ENCODE measurements at regions not wholly inside any gene's neighbourhood (a gene's known extent, or its start where the extent isn't known, plus 50 kb on each side); places are given as distances from the start of the nearest gene placed in this dataset.
"Not testable (repeated sequence)": the region's sequence is repeated elsewhere in the genome, so short reads cannot be mapped to it uniquely, and the experiment has no call there.

- Mint-ChIP-seq H3K4me1 (ENCODE audit: low read depth) (no peaks in the 10 kb centered on the region), H3K27me3 (ENCODE audit: insufficient read depth) (no peaks in the 10 kb centered on the region), H3K27ac (no peak overlapping the region), H3K9me3 (peaks cover 5% of the 10 kb centered on the region), H3K4me3 (no peak overlapping the region), H3K36me3 (ENCODE audit: low read depth) (no peaks in the 10 kb centered on the region)
- DNase-seq (ENCODE audit: low spot score), result no peak
- intact Hi-C loops (cut with micrococcal nuclease), result no loop called here
Observed at GRCh38 chr13:65133094-65133493, 2097.0 kb downstream of the PCDH9 start.

GRCh38 chr13:65125236-65125635 lies 2104.9 kb downstream of the PCDH9 start:
- intact Hi-C loops (cut with micrococcal nuclease), result no loop called here
- Mint-ChIP-seq H3K4me1 (ENCODE audit: low read depth) (no peaks in the 10 kb centered on the region), H3K9me3 (peaks cover 14% of the 10 kb centered on the region), H3K4me3 (no peak overlapping the region), H3K27ac (no peak overlapping the region), H3K27me3 (ENCODE audit: insufficient read depth) (no peaks in the 10 kb centered on the region), H3K36me3 (ENCODE audit: low read depth) (no peaks in the 10 kb centered on the region)
- DNase-seq (ENCODE audit: low spot score), result no peak

- H3K27me3 Mint-ChIP-seq (ENCODE audit: insufficient read depth), result no peaks in the 10 kb centered on the region
- no peaks in the 10 kb centered on the region for H3K36me3 Mint-ChIP-seq (ENCODE audit: low read depth)
- intact Hi-C loops (cut with micrococcal nuclease), result no loop called here
- H3K4me1 Mint-ChIP-seq (ENCODE audit: low read depth), result no peaks in the 10 kb centered on the region
- H3K27ac Mint-ChIP-seq, result no peak overlapping the region
- no peak overlapping the region for H3K4me3 Mint-ChIP-seq
- DNase-seq (ENCODE audit: low spot score), result no peak
- H3K9me3 Mint-ChIP-seq, result peaks cover 13% of the 10 kb centered on the region
Observed at GRCh38 chr13:65112531-65112941, 2117.6 kb downstream of the PCDH9 start.

- Mint-ChIP-seq H3K36me3 (ENCODE audit: low read depth) (no peaks in the 10 kb centered on the region), H3K4me3 (no peak overlapping the region), H3K27me3 (ENCODE audit: insufficient read depth) (no peaks in the 10 kb centered on the region), H3K27ac (no peak overlapping the region), H3K9me3 (peaks cover 13% of the 10 kb centered on the region), H3K4me1 (ENCODE audit: low read depth) (no peaks in the 10 kb centered on the region)
- DNase-seq (ENCODE audit: low spot score), result no peak
- intact Hi-C loops (cut with micrococcal nuclease), result no loop called here
Observed at GRCh38 chr13:65112123-65112522, 2118.0 kb downstream of the PCDH9 start.

- Mint-ChIP-seq H3K9me3 (peaks cover 22% of the 10 kb centered on the region), H3K36me3 (ENCODE audit: low read depth) (no peaks in the 10 kb centered on the region), H3K27ac (no peak overlapping the region), H3K27me3 (ENCODE audit: insufficient read depth) (no peaks in the 10 kb centered on the region), H3K4me3 (no peak overlapping the region), H3K4me1 (ENCODE audit: low read depth) (no peaks in the 10 kb centered on the region)
- intact Hi-C loops (cut with micrococcal nuclease), result no loop called here
- no peak for DNase-seq (ENCODE audit: low spot score)
Observed at GRCh38 chr13:65111223-65111622, 2118.9 kb downstream of the PCDH9 start.

- intact Hi-C loops (cut with micrococcal nuclease); H3K36me3 Mint-ChIP-seq (ENCODE audit: low read depth); H3K4me1 Mint-ChIP-seq (ENCODE audit: low read depth); H3K27me3 Mint-ChIP-seq (ENCODE audit: insufficient read depth); H3K4me3 Mint-ChIP-seq; H3K27ac Mint-ChIP-seq; DNase-seq (ENCODE audit: low spot score): not testable (repeated sequence)
- peaks cover 23% of the 10 kb centered on the region for H3K9me3 Mint-ChIP-seq
Observed at GRCh38 chr13:65104436-65104835, 2125.7 kb downstream of the PCDH9 start.

GRCh38 chr13:65103351-65103750 lies 2126.8 kb downstream of the PCDH9 start:
- intact Hi-C loops (cut with micrococcal nuclease), result no loop called here
- DNase-seq (ENCODE audit: low spot score), result no peak
- Mint-ChIP-seq H3K9me3 (peaks cover 13% of the 10 kb centered on the region), H3K4me1 (ENCODE audit: low read depth) (no peaks in the 10 kb centered on the region), H3K4me3 (no peak overlapping the region), H3K27ac (no peak overlapping the region), H3K36me3 (ENCODE audit: low read depth) (no peaks in the 10 kb centered on the region), H3K27me3 (ENCODE audit: insufficient read depth) (no peaks in the 10 kb centered on the region)

GRCh38 chr13:65095161-65096082 lies 2134.7 kb downstream of the PCDH9 start:
- no peaks in the 10 kb centered on the region for H3K4me1 Mint-ChIP-seq (ENCODE audit: low read depth)
- no peak overlapping the region for H3K4me3 Mint-ChIP-seq
- no peak for DNase-seq (ENCODE audit: low spot score)
- intact Hi-C loops (cut with micrococcal nuclease), result no loop called here
- H3K27me3 Mint-ChIP-seq (ENCODE audit: insufficient read depth), result no peaks in the 10 kb centered on the region
- no peak overlapping the region for H3K27ac Mint-ChIP-seq
- no peaks in the 10 kb centered on the region for H3K9me3 Mint-ChIP-seq
- H3K36me3 Mint-ChIP-seq (ENCODE audit: low read depth), result no peaks in the 10 kb centered on the region

- no peaks in the 10 kb centered on the region for H3K9me3 Mint-ChIP-seq
- H3K36me3 Mint-ChIP-seq (ENCODE audit: low read depth), result no peaks in the 10 kb centered on the region
- no peaks in the 10 kb centered on the region for H3K27me3 Mint-ChIP-seq (ENCODE audit: insufficient read depth)
- intact Hi-C loops (cut with micrococcal nuclease), result no loop called here
- no peak for DNase-seq (ENCODE audit: low spot score)
- no peak overlapping the region for H3K27ac Mint-ChIP-seq
- H3K4me3 Mint-ChIP-seq, result no peak overlapping the region
- no peaks in the 10 kb centered on the region for H3K4me1 Mint-ChIP-seq (ENCODE audit: low read depth)
Observed at GRCh38 chr13:65093357-65093756, 2136.8 kb downstream of the PCDH9 start.

GRCh38 chr13:65091031-65091430 lies 2139.1 kb downstream of the PCDH9 start:
- Mint-ChIP-seq H3K9me3 (no peaks in the 10 kb centered on the region), H3K27me3 (ENCODE audit: insufficient read depth) (no peaks in the 10 kb centered on the region), H3K27ac (no peak overlapping the region), H3K4me3 (no peak overlapping the region), H3K4me1 (ENCODE audit: low read depth) (no peaks in the 10 kb centered on the region), H3K36me3 (ENCODE audit: low read depth) (no peaks in the 10 kb centered on the region)
- no peak for DNase-seq (ENCODE audit: low spot score)
- intact Hi-C loops (cut with micrococcal nuclease), result no loop called here

- Mint-ChIP-seq H3K9me3 (no peaks in the 10 kb centered on the region), H3K4me1 (ENCODE audit: low read depth) (no peaks in the 10 kb centered on the region), H3K27me3 (ENCODE audit: insufficient read depth) (no peaks in the 10 kb centered on the region), H3K27ac (no peak overlapping the region), H3K36me3 (ENCODE audit: low read depth) (no peaks in the 10 kb centered on the region), H3K4me3 (no peak overlapping the region)
- intact Hi-C loops (cut with micrococcal nuclease), result no loop called here
- no peak for DNase-seq (ENCODE audit: low spot score)
Observed at GRCh38 chr13:65090186-65090585, 2139.9 kb downstream of the PCDH9 start.

- Mint-ChIP-seq H3K36me3 (ENCODE audit: low read depth) (no peaks in the 10 kb centered on the region), H3K4me3 (no peak overlapping the region), H3K9me3 (peaks cover under 1% of the 10 kb centered on the region), H3K4me1 (ENCODE audit: low read depth) (no peaks in the 10 kb centered on the region), H3K27ac (no peak overlapping the region), H3K27me3 (ENCODE audit: insufficient read depth) (no peaks in the 10 kb centered on the region)
- no peak for DNase-seq (ENCODE audit: low spot score)
- intact Hi-C loops (cut with micrococcal nuclease), result no loop called here
Observed at GRCh38 chr13:65088906-65089305, 2141.2 kb downstream of the PCDH9 start.

GRCh38 chr13:65085977-65086376 lies 2144.2 kb downstream of the PCDH9 start:
- no peak for DNase-seq (ENCODE audit: low spot score)
- Mint-ChIP-seq H3K9me3 (peaks cover 3% of the 10 kb centered on the region), H3K36me3 (ENCODE audit: low read depth) (no peaks in the 10 kb centered on the region), H3K27me3 (ENCODE audit: insufficient read depth) (no peaks in the 10 kb centered on the region), H3K27ac (no peak overlapping the region), H3K4me1 (ENCODE audit: low read depth) (no peaks in the 10 kb centered on the region), H3K4me3 (no peak overlapping the region)
- intact Hi-C loops (cut with micrococcal nuclease), result no loop called here

- Mint-ChIP-seq H3K9me3 (peaks cover 15% of the 10 kb centered on the region), H3K4me3 (no peak overlapping the region), H3K4me1 (ENCODE audit: low read depth) (no peaks in the 10 kb centered on the region), H3K27ac (no peak overlapping the region), H3K36me3 (ENCODE audit: low read depth) (no peaks in the 10 kb centered on the region), H3K27me3 (ENCODE audit: insufficient read depth) (no peaks in the 10 kb centered on the region)
- intact Hi-C loops (cut with micrococcal nuclease), result no loop called here
- no peak for DNase-seq (ENCODE audit: low spot score)
Observed at GRCh38 chr13:65074248-65074647, 2155.9 kb downstream of the PCDH9 start.

Data from activated T-helper 1 cell treated with anti-CD3 and anti-CD28 coated beads, Interleukin-12 subunit alpha, Interleukin-12 subunit beta, Interleukin-2, Interleukin-4 antibody, amounts not matched to agents 30 ng/mL and 10 ng/mL and 1 ng/mL, durations not matched to agents 14 hours and 24 hours and 36 hours (primary cell).